Prostate gland (tissue), 2 donors: ENCODE measurements at regions not wholly inside any gene's neighbourhood (a gene's known extent, or its start where the extent isn't known, plus 50 kb on each side); places are given as distances from the start of the nearest gene placed in this dataset.

Experiments used
- DNase-seq: peaks from one replicate; pipeline ENCODE4 v3.0.0-alpha.2; 2019; ENCODE audit warnings: low spot score
- H3K27ac ChIP-seq, 2 donors: fragments of 200-600 bp; sonication (generic); 2 replicates each; pipeline ENCODE4 v1.5.1; 2017 to 2019
- H3K27me3 ChIP-seq: fragments of 200-600 bp; sonication (generic); replicated peaks from 2 replicates; pipeline ENCODE4 v1.5.1; 2019; ENCODE audit not compliant: insufficient read depth
- H3K36me3 ChIP-seq, 2 donors: fragments of 200-600 bp; sonication (generic); 1 replicate in 1 of 2; 2 replicates in 1 of 2; pipeline versions ENCODE4 v1.5.1 to v1.8.1; 2017 to 2019
- H3K4me1 ChIP-seq: fragments of 200-600 bp; sonication (generic); replicated peaks from 2 replicates; pipeline ENCODE4 v1.5.1; 2019
- H3K4me3 ChIP-seq, 2 donors: fragments of 200-600 bp; sonication (generic); 2 replicates each; pipeline ENCODE4 v1.5.1; 2017 to 2019
- H3K9me3 ChIP-seq: fragments of 200-600 bp; sonication (generic); 2 replicates; pipeline ENCODE4 v1.5.1; 2017
- POLR2A ChIP-seq: fragments of 450-650 bp; IDR thresholded peaks from one replicate; pipeline ENCODE4 v1.6.1; 2016; ENCODE audit warnings: antibody characterized with exemption, mild to moderate bottlenecking
- POLR2AphosphoS5 ChIP-seq: sonication (generic); formaldehyde crosslinking; IDR thresholded peaks from one replicate; pipeline ENCODE4 v1.6.1; 2017; ENCODE audit warnings: antibody characterized with exemption
- WGBS: methylation state at CpG from one replicate; pipeline ENCODE4 v1.1.5; 2018; 5-methylcytosine and 5-hydroxymethylcytosine counted together
- intact Hi-C: fragments of 100-400 bp; cut with DNase I; formaldehyde crosslinking; loops from one replicate; pipeline ENCODE4 v1.14.2; 2022
- TF ChIP-seq, protein P1 (sequence below), 4 experiments: fragments of 200-600 bp in 2 of 4; fragments of 450-650 bp in 2 of 4; sonication (generic) in 2 of 4; IDR thresholded peaks; 1 replicate in 3 of 4; 2 replicates in 1 of 4; pipeline ENCODE4 v1.5.1; 2016 to 2019; ENCODE audit warnings: antibody characterized with exemption in 4 of 4, mild to moderate bottlenecking in 2 of 4, moderate library complexity in 2 of 4

DNA sequence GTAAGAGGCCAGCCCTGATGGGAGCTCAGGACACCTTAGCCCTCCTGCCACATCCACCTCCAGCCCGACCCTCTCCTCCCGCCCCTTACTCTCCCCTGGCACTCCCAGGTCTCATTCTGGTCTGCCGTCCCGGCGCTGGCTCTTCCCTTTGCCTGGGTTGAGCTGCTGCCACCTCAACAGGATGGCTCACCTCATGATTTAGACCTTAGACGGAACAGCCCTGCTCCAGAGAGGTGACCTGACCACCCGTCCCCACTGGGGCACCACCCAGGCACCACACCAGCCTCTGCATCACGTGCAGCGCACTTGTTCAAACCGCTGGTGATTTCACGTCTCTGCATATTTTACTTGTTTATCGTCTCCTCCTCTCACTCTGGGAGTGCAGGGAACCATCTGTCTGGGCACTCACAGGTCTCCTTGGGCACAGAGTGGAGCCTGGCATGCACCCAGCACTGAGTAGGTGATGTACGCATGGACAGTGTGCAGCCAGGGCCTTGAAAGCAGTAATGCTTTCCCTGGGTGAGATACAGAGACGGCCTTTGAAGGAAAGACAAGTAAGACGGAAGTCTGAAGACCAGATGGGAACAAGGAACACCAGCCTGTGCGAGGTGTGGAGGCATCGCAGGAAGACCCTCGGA lies 183.1 kb downstream of the KATNAL1 start:
- Histone ChIP-seq H3K4me1 (peaks cover 9% of the 10 kb centered on the region), H3K9me3 (no peaks in the 10 kb centered on the region), H3K36me3 (no peaks in the 10 kb centered on the region), H3K27me3 (no peaks in the 10 kb centered on the region), H3K27ac (peak overlapping the region; percentile 33 to 51), H3K4me3 (no peak overlapping the region)
- intact Hi-C loops = no loop called here
- TF ChIP-seq, protein P1, sequence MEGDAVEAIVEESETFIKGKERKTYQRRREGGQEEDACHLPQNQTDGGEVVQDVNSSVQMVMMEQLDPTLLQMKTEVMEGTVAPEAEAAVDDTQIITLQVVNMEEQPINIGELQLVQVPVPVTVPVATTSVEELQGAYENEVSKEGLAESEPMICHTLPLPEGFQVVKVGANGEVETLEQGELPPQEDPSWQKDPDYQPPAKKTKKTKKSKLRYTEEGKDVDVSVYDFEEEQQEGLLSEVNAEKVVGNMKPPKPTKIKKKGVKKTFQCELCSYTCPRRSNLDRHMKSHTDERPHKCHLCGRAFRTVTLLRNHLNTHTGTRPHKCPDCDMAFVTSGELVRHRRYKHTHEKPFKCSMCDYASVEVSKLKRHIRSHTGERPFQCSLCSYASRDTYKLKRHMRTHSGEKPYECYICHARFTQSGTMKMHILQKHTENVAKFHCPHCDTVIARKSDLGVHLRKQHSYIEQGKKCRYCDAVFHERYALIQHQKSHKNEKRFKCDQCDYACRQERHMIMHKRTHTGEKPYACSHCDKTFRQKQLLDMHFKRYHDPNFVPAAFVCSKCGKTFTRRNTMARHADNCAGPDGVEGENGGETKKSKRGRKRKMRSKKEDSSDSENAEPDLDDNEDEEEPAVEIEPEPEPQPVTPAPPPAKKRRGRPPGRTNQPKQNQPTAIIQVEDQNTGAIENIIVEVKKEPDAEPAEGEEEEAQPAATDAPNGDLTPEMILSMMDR (IDR thresholded peaks at IDR 0.05) = no peak
- peak; percentile 14 for TF ChIP-seq POLR2AphosphoS5
- WGBS = 90% methylated on average over 18 of the region's 18 CpGs
- DNase-seq = no peak

DNA sequence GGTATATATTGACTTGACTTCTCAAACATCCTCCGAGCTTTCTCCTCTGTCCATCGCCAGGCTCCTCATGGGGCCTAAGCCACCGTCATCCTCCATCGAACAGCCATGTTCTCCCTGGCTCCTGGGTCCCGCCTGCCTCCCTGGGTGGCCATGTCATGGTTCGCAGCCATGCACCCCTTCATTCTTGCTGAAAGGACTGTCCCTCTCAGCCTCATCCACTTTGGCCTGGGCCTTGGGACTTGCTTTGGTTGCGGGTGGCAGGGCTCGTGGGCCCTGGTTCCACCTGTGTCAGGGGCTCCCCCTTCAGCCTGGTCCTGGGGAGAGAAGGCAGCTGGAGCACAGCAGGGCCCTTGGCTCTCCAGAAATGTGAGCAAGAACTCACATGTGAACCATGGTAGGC lies 183.8 kb downstream of the KATNAL1 start:
- intact Hi-C loops = no loop called here
- WGBS = 96% methylated on average over 8 of the region's 8 CpGs
- DNase-seq = no peak
- H3K27ac ChIP-seq = no peak overlapping the region
- H3K4me3 ChIP-seq = no peak overlapping the region
- TF ChIP-seq POLR2A (no peak), POLR2AphosphoS5 (no peak)
- TF ChIP-seq, protein P1 (IDR thresholded peaks at IDR 0.05) = no peak
- peaks cover 9% of the 10 kb centered on the region for H3K4me1 ChIP-seq
- no peaks in the 10 kb centered on the region for H3K36me3 ChIP-seq
- no peaks in the 10 kb centered on the region for H3K9me3 ChIP-seq
- H3K27me3 ChIP-seq = no peaks in the 10 kb centered on the region

DNA sequence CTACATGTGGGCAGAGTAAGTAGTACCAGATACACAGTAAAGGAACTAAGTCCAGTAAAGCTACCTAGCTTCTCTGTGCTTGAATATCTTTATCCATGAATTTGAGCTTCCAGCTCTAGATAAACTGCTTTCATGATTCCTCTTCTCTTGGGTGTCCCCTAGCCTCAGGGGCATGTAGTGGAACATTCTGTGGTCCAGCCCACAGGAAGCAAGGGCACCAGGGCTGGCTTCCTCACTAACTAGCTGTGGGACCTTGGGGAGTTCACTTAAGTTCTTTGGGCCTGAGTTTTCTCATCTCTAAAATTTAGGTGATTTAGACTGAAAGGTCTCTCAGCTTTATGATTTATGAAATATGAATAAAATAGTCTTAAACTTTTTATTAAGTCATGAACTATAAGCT lies 185.7 kb downstream of the KATNAL1 start:
- peaks cover 9% of the 10 kb centered on the region for H3K4me1 ChIP-seq
- H3K9me3 ChIP-seq = no peaks in the 10 kb centered on the region
- no peaks in the 10 kb centered on the region for H3K36me3 ChIP-seq
- H3K27me3 ChIP-seq = no peaks in the 10 kb centered on the region
- no peak overlapping the region for H3K27ac ChIP-seq
- H3K4me3 ChIP-seq = no peak overlapping the region
- intact Hi-C loops = no loop called here
- DNase-seq = no peak
- no peak for TF ChIP-seq POLR2A
- TF ChIP-seq, protein P1 (IDR thresholded peaks at IDR 0.05) = no peak
- TF ChIP-seq POLR2AphosphoS5 = no peak

DNA sequence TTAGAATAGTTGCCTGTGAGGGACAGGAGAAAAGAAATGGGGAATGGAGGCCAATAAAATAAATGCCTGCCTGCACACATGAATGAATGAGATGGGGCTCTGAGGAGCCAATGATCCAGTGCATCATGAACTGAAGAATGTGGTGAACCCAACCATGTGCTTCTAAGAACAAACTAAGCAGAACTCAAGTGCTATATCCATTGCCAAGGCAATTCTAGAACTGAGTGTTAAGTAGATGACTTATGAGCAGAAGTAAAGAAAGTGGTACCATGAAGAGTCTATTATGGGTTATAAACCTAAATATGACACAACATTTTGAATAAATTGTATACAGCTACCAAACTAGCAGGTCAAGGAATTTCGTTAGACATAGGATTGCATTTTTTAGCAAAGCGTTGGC lies 186.1 kb downstream of the KATNAL1 start:
- DNase-seq = no peak
- no peak overlapping the region for H3K27ac ChIP-seq
- TF ChIP-seq POLR2AphosphoS5 = no peak
- TF ChIP-seq, protein P1 (IDR thresholded peaks at IDR 0.05) = no peak
- no peak for TF ChIP-seq POLR2A
- no peak overlapping the region for H3K4me3 ChIP-seq
- H3K36me3 ChIP-seq = no peaks in the 10 kb centered on the region
- peaks cover 9% of the 10 kb centered on the region for H3K4me1 ChIP-seq
- 93% methylated on average over 2 of the region's 2 CpGs for WGBS
- H3K27me3 ChIP-seq = no peaks in the 10 kb centered on the region
- H3K9me3 ChIP-seq = no peaks in the 10 kb centered on the region
- intact Hi-C loops = no loop called here

DNA sequence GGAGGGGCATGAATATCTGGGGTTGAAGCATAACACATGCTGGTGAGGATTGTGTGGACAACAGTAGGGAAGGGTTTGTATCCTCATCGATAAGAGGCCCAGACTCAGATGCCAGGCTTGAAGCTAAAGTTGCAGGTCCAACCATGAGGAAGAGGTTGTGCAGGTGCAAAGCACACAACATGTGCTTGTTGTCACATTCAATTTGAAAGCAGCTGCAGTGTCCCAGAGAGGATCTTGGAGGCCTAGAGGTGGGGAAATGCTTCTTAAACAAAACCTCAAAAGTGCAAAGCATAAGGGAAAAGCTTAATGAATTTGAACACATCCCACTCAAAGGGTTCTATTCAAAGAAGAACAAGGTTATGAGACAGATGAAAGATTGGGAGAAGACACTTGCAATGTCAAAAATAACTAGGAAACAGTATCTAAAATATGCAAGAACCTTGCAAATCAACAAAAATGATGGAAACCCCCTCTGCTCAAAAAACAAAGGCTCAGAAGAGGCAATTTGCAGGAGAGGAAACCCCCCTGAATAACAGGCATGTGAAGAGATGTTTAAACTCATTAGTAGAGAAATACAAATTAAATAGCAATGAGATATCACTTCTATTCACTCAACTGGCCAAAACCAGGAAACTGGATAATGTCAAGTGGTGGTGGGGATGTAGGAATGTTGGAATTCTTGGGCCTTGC lies 187.1 kb downstream of the KATNAL1 start:
- TF ChIP-seq POLR2A (no peak), POLR2AphosphoS5 (no peak)
- TF ChIP-seq, protein P1 (IDR thresholded peaks at IDR 0.05) = no peak
- H3K4me3 ChIP-seq = no peak overlapping the region
- intact Hi-C loops = no loop called here
- peaks cover 6% of the 10 kb centered on the region for H3K4me1 ChIP-seq
- no peaks in the 10 kb centered on the region for H3K36me3 ChIP-seq
- peak overlapping the region in 1 of 2 donors; percentile 47 for H3K27ac ChIP-seq
- no peak for DNase-seq
- H3K27me3 ChIP-seq = no peaks in the 10 kb centered on the region
- no peaks in the 10 kb centered on the region for H3K9me3 ChIP-seq
- 25% methylated on average over 1 of the region's 1 CpG for WGBS
